DND-41 (cell line): ENCODE measurements at regions not wholly inside any gene's neighbourhood (a gene's known extent, or its start where the extent isn't known, plus 50 kb on each side); places are given as distances from the start of the nearest gene placed in this dataset.

Experiments
- ATAC-seq: fragments of 200-7000 bp; cut with Tn5 transposase; 3 replicates; pipeline ENCODE4 v1.9.1; 2021; ENCODE audit warnings: low read depth; ENCODE audit not compliant: insufficient read depth
- DNase-seq: peaks from one replicate; pipeline ENCODE4 v3.0.0-alpha.2; 2020
- H2AFZ ChIP-seq: 2 replicates; pipeline ENCODE4 v1.6.0; 2012; ENCODE audit warnings: low read depth, low read length
- H3K27ac ChIP-seq: 2 replicates; pipeline ENCODE4 v1.5.1; 2012; ENCODE audit warnings: low read length, inconsistent platforms
- H3K27me3 ChIP-seq: fragments of 200-600 bp; sonication (generic); 2 replicates; pipeline ENCODE4 v1.6.0; 2012; ENCODE audit warnings: low read length, mild to moderate bottlenecking, inconsistent platforms; ENCODE audit not compliant: insufficient read depth, poor library complexity
- H3K36me3 ChIP-seq: 2 replicates; pipeline ENCODE4 v1.5.1; 2012; ENCODE audit warnings: low read length, inconsistent platforms; ENCODE audit not compliant: insufficient read depth
- H3K4me1 ChIP-seq: 2 replicates; pipeline ENCODE4 v1.5.1; 2012; ENCODE audit warnings: mild to moderate bottlenecking, low read length; ENCODE audit not compliant: insufficient read depth
- H3K4me2 ChIP-seq: 2 replicates; pipeline ENCODE4 v1.6.0; 2012; ENCODE audit warnings: mild to moderate bottlenecking, moderate library complexity, low read length, inconsistent platforms; ENCODE audit not compliant: insufficient read depth
- H3K4me3 ChIP-seq, 2 experiments: fragments of 200-600 bp in 1 of 2; shearing (Covaris generic) in 1 of 2; 2 replicates each; pipeline ENCODE4 v1.5.1; 2012 to 2016; ENCODE audit warnings: inconsistent platforms in 2 of 2, low read length in 2 of 2, mild to moderate bottlenecking in 2 of 2, low read depth in 1 of 2, moderate library complexity in 1 of 2
- H3K79me2 ChIP-seq: 2 replicates; pipeline ENCODE4 v1.6.0; 2012; ENCODE audit warnings: low read length, inconsistent platforms; ENCODE audit not compliant: insufficient read depth
- H3K9ac ChIP-seq: 2 replicates; pipeline ENCODE4 v1.6.0; 2012; ENCODE audit warnings: low read depth, mild to moderate bottlenecking, inconsistent platforms, low read length, moderate library complexity
- H3K9me3 ChIP-seq: 2 replicates; pipeline ENCODE4 v1.5.1; 2012; ENCODE audit warnings: low read length, moderate library complexity, mild to moderate bottlenecking, inconsistent platforms; ENCODE audit not compliant: insufficient read depth, severe bottlenecking
- H4K20me1 ChIP-seq: 2 replicates; pipeline ENCODE4 v1.6.0; 2012; ENCODE audit warnings: low read length; ENCODE audit not compliant: insufficient read depth
- EZH2 ChIP-seq: IDR thresholded peaks from 3 replicates; pipeline ENCODE4 v1.6.1; 2012; ENCODE audit warnings: borderline replicate concordance, low read depth, mild to moderate bottlenecking, moderate library complexity, low read length, inconsistent platforms; ENCODE audit not compliant: severe bottlenecking
- TF ChIP-seq, protein P1 (sequence below): IDR thresholded peaks from 2 replicates; pipeline ENCODE4 v1.5.1; 2012; ENCODE audit warnings: borderline replicate concordance, low read length, moderate library complexity, mild to moderate bottlenecking; ENCODE audit not compliant: poor library complexity, severe bottlenecking; ENCODE audit errors: extremely low read depth

DNA sequence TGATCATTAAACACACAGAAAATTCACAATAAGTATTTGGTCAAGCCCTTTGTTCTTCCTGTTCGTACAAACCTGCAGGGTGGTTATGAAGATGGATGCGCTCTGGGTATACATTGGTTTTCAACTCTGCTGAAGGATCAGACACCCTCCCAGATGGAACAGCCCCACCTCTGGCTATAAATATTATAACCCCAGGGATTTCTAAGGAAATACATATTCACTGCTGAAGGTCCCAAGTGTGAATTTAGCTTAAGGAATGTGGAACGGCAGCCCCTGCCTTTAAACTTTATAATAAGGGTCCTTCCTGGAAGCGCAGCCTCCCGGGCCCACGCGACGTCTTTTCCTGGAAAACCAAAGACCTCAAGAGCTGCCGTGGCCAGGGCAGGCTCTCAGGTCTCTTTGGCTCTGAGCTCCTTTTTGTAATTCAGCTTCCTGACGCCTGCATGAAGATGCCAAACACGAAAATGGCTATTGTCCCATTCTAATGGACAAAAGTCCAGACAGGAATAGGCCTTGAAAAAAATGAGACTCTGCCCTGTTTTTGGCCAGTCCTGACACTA, 172.4 kb upstream of the SSTR4 start:
- ATAC-seq: no peak
- H3K9me3 ChIP-seq: no peaks in the 10 kb centered on the region
- no peak overlapping the region for H3K9ac ChIP-seq
- DNase-seq: no peak
- H3K36me3 ChIP-seq: no peaks in the 10 kb centered on the region
- no peak overlapping the region for H2AFZ ChIP-seq
- no peaks in the 10 kb centered on the region for H3K4me1 ChIP-seq
- no peak overlapping the region for H3K27ac ChIP-seq
- H3K79me2 ChIP-seq: no peaks in the 10 kb centered on the region
- H3K4me3 ChIP-seq: no peak overlapping the region
- no peaks in the 10 kb centered on the region for H3K27me3 ChIP-seq
- no peaks in the 10 kb centered on the region for H4K20me1 ChIP-seq
- H3K4me2 ChIP-seq: no peak overlapping the region
- TF ChIP-seq, protein P1, sequence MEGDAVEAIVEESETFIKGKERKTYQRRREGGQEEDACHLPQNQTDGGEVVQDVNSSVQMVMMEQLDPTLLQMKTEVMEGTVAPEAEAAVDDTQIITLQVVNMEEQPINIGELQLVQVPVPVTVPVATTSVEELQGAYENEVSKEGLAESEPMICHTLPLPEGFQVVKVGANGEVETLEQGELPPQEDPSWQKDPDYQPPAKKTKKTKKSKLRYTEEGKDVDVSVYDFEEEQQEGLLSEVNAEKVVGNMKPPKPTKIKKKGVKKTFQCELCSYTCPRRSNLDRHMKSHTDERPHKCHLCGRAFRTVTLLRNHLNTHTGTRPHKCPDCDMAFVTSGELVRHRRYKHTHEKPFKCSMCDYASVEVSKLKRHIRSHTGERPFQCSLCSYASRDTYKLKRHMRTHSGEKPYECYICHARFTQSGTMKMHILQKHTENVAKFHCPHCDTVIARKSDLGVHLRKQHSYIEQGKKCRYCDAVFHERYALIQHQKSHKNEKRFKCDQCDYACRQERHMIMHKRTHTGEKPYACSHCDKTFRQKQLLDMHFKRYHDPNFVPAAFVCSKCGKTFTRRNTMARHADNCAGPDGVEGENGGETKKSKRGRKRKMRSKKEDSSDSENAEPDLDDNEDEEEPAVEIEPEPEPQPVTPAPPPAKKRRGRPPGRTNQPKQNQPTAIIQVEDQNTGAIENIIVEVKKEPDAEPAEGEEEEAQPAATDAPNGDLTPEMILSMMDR: peak; percentile 4
- no peak for TF ChIP-seq EZH2

DNA sequence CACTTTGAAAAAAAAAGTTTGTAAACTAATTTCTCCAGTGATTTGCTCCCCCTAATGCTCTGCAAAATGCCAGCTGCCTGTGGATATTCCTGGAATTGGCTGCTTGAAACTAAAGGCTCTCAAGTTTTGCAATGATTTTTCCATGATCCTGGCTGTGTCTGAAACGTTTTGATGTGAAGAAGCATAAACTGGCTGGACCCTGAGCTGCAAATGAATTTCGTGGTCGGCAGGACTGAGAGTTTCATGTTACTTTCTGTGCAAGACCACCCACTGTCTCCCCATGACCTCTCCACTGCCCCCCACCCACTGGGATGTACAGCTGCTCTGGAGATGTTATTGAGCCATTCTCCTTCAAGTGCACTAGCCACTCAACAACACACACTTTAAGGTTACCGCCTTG, 171.3 kb upstream of the SSTR4 start:
- Histone ChIP-seq H4K20me1 (no peaks in the 10 kb centered on the region), H3K9me3 (no peaks in the 10 kb centered on the region), H2AFZ (no peak overlapping the region), H3K36me3 (no peaks in the 10 kb centered on the region), H3K4me2 (no peak overlapping the region), H3K9ac (no peak overlapping the region), H3K4me1 (no peaks in the 10 kb centered on the region), H3K27ac (no peak overlapping the region), H3K79me2 (no peaks in the 10 kb centered on the region), H3K27me3 (no peaks in the 10 kb centered on the region), H3K4me3 (no peak overlapping the region)
- no peak for DNase-seq
- no peak for ATAC-seq
- TF ChIP-seq EZH2: no peak
- TF ChIP-seq, protein P1: no peak

DNA sequence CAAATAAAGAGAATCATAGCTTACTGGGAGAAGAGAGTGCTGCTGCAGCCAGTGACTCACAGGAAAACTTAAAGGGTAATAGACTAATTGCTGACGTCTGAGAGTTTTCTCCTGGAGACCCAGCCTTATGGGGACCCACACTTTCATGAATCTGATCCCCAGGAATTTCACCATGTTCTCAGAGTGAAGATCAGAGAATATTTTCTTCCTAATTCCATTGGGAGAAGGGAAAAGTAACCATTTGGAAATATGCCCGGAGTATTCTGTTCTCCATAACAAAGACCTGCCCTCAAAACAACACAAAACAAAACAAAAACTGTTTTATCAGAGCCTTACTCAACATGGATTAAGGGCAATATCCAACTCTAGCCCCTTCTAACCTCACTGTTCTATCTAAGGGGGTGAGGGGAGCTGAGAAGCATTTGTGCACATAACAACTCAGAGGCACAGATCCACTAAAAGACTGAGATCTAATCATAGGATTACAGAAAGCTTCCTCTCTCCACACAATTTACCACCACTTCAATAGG, 168.2 kb upstream of the SSTR4 start:
- H3K27ac ChIP-seq: no peak overlapping the region

More for the DNA sequence above, 168.2 kb upstream of the SSTR4 start:
- H3K27me3 ChIP-seq: no peaks in the 10 kb centered on the region
- H3K36me3 ChIP-seq: no peaks in the 10 kb centered on the region
- H4K20me1 ChIP-seq: no peaks in the 10 kb centered on the region
- no peak overlapping the region for H3K4me2 ChIP-seq
- no peaks in the 10 kb centered on the region for H3K79me2 ChIP-seq
- H3K4me3 ChIP-seq: no peak overlapping the region
- no peaks in the 10 kb centered on the region for H3K4me1 ChIP-seq
- no peaks in the 10 kb centered on the region for H3K9me3 ChIP-seq
- no peak for TF ChIP-seq EZH2
- TF ChIP-seq, protein P1: no peak
- no peak overlapping the region for H2AFZ ChIP-seq
- H3K9ac ChIP-seq: no peak overlapping the region
- ATAC-seq: no peak
- no peak for DNase-seq
